Astrocyte (in vitro differentiated cells and primary cell): ENCODE measurements at regions not wholly inside any gene's neighbourhood (a gene's known extent, or its start where the extent isn't known, plus 50 kb on each side); places are given as distances from the start of the nearest gene placed in this dataset.

Experiments used
- EZH2 ChIP-seq: IDR thresholded peaks from 2 replicates; pipeline ENCODE4 v1.6.1; 2012; ENCODE audit warnings: mild to moderate bottlenecking, low read length, inconsistent platforms; ENCODE audit not compliant: insufficient read depth
- TF ChIP-seq, protein P1 (sequence below): IDR thresholded peaks from 2 replicates; pipeline ENCODE4 v1.5.1; 2011; ENCODE audit warnings: low read depth, mild to moderate bottlenecking, inconsistent platforms, low read length, moderate library complexity; ENCODE audit not compliant: insufficient read depth

DNA sequence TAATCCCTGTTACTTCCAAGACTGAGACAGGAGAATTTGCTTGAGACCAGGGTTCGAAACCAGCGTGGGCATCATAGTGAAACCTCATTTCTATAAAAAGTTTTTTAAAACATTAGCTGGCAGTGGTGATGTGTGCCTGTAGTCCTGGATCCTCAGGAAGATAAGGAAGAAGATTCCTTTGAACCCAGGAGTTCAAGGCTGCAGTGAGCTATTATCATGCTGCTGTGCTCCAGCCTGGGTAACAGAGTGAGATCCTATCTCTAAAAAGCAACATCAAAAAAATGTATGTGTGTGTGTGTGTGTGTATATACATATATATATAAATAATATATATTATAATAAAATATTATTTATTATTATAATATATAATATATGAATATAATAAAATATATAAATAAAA is 1417.6 kb upstream of the CDH2 start:
- TF ChIP-seq EZH2 = no peak
- TF ChIP-seq, protein P1, sequence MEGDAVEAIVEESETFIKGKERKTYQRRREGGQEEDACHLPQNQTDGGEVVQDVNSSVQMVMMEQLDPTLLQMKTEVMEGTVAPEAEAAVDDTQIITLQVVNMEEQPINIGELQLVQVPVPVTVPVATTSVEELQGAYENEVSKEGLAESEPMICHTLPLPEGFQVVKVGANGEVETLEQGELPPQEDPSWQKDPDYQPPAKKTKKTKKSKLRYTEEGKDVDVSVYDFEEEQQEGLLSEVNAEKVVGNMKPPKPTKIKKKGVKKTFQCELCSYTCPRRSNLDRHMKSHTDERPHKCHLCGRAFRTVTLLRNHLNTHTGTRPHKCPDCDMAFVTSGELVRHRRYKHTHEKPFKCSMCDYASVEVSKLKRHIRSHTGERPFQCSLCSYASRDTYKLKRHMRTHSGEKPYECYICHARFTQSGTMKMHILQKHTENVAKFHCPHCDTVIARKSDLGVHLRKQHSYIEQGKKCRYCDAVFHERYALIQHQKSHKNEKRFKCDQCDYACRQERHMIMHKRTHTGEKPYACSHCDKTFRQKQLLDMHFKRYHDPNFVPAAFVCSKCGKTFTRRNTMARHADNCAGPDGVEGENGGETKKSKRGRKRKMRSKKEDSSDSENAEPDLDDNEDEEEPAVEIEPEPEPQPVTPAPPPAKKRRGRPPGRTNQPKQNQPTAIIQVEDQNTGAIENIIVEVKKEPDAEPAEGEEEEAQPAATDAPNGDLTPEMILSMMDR = no peak
